ENCODE measurements at regions not wholly inside any gene's neighbourhood (a gene's known extent, or its start where the extent isn't known, plus 50 kb on each side); places are given as distances from the start of the nearest gene placed in this dataset.
"Not testable (repeated sequence)": the region's sequence is repeated elsewhere in the genome, so short reads cannot be mapped to it uniquely, and the experiment has no call there.

DNA sequence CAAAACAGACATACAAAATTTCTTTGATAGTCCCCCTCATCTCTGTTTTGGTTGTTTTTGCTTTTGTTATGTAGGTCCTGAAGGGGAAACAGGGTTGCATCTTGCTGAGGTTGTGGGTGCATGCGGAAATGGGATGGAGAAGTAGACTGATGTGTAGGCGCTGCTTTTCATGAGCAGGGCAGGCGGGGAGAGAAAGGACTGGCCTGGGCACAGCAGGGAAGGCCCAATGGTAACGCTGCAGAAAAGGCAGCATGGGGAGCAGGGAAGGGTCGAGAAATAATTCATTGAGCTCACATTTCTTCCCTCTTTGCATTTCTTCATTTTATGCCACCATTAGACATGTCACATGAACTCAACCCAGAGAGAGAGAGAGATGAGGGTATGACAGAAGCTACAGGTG, 74.3 kb upstream of the CCN2 start:
- no peak for DNase-seq

DNA sequence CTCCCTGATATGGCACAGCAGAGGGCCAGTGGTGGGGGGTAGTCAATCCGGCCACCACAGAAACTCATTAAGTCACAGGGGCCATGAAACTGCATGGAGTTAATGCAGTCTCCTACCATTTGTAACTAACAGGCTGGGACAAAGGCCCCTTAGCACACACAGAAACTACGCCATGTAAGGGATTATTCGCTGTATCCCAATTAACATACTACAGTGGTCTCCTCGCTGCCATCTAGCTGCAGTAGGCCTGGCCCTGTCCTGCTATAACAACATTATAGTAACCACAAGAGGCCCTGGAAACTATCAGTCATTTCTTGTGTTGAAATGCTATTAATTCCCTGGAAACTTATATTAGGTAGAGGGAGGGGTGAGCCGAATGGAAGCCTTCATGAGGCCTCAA, 72.3 kb upstream of the CCN2 start:
- no peak for DNase-seq

DNA sequence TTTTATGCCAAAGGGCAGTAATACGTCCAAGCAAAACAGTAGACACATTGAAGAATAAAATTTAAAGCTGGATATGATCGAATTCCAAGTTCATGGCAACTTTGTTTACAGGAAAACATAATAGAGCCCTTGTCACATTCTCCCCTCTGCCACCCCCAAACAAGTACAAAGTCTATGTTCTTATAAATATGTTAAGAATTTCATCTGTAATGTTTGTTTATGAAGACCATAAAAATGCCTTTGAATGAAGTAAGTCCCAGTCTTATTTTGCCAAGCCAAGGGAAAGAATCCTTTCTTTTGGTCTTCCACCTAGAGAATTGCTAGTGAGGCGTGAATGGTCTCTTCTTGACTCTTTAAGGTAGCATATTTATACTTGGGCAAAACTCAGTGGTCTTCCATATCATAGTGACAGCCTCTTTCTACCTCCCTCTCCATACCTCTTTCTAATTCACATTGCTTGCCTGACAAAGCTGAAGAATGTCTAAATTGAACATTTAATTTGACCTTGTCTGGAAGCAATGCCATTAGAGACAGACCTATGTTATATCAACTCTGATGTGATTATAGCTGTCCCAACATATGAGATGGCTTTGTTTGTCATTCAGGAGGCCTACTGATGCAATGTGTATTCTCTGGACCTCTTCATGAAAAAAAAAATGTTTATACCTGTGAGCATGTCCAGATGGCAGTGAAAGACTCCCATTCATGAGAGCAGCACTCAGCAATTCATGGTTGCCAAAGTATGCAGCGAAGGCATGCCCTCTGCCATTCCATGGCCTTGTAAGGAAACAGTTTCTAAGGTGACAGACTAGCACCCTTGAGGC, 70.6 kb upstream of the CCN2 start:
- DNase-seq: no peak

DNA sequence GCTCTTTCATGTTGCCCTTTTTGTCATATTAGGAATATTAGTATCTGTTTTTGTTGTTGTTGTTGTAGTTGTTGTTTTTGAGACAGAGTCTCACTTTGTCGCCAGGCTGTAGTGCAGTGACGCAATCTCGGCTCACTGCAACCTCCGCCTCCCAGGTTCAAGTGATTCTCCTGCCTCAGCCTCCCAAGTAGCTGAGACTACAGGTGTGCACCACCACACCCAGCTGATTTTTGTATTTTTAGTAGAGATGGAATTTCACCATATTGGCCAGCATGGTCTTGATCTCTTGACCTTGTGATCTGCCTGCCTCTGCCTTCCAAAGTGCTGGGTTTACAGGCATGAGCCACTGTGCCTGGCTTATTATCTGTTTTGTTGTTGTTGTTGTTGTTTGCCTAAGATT, 69.7 kb upstream of the CCN2 start:
- DNase-seq: not testable (repeated sequence)

DNA sequence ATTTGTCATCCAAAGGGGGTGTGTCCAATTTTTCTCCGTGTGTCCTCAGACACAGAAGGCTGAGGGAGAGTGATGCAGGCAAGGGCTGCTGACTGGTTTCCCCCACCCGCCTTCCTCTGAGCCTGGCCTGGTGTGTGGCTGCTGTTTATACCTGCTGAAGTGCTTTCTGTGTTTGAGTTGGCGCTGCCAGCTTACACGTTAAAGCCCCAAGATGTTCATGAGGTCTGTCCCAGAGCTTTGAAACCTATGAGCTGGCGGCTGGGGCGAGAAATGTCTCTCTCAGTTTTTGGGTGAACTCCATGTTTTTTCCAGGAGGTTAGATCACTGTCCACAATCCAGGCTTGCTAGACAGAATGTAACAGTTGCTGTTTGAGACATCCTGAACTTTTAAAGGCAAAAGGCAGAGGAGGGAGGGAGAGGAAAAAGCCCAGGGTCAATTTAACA, 69.0 kb upstream of the CCN2 start:
- no peak for DNase-seq

DNA sequence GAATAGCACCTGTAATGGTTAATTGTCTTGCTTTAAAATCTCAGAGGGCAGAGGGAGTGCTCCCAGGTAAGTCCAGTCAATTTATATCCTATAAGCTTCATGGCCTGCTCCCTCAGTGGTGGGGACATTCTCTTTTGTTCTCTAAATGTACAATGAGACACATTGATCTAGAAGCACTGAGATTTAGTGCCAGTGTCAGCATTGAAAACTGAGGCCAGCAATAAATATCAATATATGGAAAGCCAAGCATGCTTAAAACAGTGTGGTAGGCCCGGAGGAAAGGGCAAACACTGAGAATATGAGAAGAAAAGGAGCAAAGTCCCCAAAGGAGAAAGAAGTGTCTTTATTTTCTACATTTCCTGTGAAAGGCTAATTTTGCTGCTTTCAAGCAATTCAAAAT, 68.4 kb upstream of the CCN2 start:
- no peak for DNase-seq

DNA sequence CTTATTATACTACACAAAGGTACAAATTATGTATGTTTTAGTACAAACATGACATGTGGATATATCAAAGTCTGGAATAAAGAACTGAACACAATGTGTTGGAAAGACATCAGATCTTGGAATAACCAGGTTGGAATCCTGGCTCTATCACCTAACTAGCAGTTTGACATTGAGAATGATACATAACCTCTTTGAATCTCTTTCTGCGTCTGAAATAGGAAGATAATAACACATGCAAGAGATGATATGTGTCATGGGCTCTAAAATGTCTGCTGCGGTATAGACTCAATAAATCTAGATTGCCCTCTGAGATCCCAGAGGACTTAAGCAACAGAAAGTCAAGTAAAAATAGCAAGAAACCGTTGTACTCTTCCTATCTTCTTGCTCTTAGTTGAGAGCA, 66.8 kb upstream of the CCN2 start:
- DNase-seq: no peak

DNA sequence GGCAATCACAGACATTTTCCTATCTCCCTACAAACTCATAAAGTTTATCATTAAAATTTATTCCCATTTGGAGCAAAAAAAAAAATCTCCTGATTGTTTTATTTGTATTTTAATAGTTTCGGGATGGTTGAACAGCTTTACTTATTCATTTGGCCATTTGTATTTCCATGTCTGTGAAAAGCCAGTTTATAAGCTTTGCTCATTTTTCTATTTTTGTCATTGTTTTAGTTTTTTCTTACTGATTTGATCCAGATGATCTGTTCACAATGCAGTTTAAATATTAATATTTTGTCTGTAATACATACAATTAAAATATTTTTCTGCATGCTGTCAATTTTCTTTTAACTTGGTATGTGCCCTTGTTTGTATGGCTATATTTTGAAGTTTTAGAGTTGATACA, 65.2 kb upstream of the CCN2 start:
- DNase-seq: no peak

DNA sequence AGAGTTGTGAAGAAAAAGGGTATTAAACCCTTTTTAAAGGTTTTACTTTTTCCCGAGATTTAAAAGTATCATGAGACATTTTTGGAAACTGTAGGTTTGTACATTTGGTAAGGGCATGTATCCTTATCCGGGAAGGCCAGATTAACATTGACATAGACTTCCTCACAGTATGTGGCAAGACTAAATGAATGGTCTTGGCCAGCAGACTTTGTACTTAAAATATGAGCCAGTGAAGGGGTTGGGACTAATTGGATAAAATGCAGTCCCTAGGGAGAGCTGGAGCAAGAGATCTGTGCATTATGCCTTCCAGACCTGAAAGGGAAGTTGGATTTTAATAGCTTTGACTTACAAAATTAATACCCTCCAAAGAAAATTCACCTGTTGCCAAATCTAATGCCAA, 60.4 kb upstream of the CCN2 start:
- DNase-seq: no peak

DNA sequence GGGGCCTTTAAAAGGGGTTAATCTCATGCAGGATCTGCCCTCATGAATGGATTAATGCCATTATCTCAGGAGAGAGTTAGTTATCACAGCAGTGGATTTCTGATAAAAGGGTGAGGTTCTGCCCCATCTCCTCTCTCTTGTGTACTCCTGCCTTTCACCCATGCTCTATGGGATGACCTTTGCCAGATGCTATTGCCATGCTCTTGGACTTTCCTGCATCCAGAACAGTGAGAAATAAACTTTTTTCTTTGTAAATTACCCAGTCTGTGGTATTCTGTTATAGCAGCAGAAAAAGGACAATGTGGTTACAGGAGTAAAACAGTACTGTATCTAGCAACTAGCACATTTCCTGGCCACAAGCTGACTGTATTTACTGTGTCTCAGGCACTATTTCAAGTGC, 58.0 kb upstream of the CCN2 start:
- DNase-seq: no peak

DNA sequence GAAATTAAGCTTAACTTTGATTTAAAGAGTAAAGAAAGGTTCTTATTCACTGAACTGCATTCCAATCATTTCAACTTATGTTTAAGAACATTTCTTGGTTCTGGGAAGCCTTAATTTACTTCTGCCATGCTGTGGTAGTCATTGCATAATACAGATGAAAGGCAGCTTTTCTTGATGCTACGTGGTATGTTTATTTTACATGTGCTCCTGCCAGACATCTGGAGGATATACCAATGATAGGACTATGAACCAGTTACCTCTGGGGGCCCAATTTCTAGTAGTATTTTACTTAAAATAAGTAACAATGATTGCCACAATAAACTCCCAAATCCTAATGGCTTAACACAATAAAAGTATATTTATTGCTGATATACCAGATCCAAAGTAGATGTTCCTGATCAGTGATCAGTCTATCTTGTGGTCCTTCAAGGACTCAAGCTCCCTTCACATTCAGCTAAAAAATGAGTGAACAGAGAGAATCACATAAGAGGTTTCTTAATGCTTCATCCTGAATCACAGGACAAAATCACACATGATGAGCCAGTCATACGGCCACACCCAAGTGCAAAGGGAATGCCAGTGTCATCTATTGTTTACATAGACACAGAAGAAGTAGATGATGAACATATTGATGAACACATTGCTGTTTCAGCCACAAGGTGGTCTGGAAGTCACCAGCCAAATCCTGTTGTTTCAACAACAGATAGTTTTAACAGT, 56.5 kb upstream of the CCN2 start:
- DNase-seq: no peak

DNA sequence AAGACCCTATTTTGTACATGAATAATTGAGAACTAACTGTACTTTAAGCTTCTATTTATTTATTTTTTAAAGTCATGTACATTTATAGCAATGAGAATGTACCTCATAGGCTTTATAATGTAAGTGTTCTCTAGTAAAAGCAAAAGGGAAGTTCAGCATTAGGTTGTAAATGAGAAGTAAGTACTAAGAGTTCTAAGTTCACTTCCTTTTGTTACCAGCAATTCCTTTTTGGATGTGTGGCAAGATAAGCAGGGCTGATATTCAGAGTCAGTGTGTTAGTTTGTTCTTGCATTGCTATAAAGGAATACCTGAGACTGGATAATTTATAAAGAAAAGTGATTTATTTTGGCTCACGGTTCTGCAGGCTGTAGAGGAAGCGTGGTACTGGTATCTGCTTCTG, 54.0 kb upstream of the CCN2 start:
- DNase-seq: no peak

DNA sequence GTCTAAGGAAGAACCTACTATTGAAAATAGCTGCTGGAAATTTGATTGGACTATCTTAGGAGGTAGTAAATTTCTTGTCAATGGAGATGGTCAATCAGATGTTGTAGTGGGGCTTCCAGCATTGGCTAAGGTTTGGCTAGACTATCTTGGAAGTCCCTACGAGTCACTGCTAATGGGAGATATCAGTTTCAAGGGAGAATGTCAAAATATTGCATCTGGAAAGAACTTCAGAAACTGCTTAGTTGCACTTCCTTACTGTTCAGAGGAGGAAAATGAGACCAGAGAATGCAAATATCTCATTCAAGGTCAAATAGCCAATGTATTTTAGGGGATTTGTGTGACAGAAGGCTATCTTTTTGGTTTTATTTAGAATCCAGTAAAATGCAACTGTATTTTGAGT, 53.5 kb upstream of the CCN2 start:
- no peak for DNase-seq

DNA sequence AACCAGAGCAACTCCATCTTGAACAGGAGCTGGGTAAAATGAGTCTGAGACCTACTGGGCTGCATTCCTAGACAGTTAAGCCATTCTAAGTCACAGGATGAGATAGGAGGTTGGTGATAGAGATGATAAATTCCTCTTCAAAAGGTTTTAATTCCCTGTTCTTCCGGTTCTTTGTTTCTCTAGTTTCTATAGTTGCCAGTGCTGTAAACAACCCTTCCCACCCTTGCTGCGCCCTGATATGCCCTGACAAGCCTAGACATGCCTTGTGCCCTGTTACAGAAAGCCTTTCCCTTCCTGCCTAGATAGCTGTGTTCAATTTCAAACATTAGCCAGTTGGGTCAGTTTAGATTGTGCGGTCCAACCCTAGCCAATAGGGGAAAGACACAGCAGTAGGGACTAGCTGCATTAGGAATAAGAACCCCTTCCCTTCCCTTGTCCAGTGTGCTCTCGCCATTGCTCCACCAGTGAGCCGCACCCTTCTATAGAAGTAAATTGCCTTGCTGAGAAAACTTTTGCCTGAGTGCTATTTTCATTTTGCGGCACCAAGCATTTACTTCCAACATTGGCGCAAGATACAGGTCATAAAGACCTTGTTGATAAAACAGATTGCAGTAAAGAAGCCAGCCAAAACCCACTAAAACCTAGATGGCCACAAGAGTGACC, 52.5 kb upstream of the CCN2 start:
- DNase-seq: no peak
